ENCODE measurements at regions not wholly inside any gene's neighbourhood (a gene's known extent, or its start where the extent isn't known, plus 50 kb on each side); places are given as distances from the start of the nearest gene placed in this dataset.

- no peaks in the 10 kb centered on the region for H3K9me3 ChIP-seq
- DNase-seq (no peak), ATAC-seq (peak; percentile 56 to 79 (median 72))
- H3K27ac ChIP-seq, result peak overlapping the region; percentile 47
- H3K36me3 ChIP-seq (ENCODE audit: insufficient read depth in 1 of 2, low read depth in 1 of 2), result no peaks in the 10 kb centered on the region
- H3K4me1 ChIP-seq, result peaks cover 18% of the 10 kb centered on the region
- TF ChIP-seq CTCF (IDR thresholded peaks at IDR 0.05), result no peak
- intact Hi-C loops (cut with DNase I), result no loop called here
- H3K27me3 ChIP-seq (ENCODE audit: insufficient read depth in 3 of 3, low read length in 2 of 3), result no peaks in the 10 kb centered on the region
- no peak overlapping the region for H3K4me3 ChIP-seq
Measured at GRCh38 chr21:27571706-27572105, 604.8 kb upstream of the ADAMTS5 start.

DNA sequence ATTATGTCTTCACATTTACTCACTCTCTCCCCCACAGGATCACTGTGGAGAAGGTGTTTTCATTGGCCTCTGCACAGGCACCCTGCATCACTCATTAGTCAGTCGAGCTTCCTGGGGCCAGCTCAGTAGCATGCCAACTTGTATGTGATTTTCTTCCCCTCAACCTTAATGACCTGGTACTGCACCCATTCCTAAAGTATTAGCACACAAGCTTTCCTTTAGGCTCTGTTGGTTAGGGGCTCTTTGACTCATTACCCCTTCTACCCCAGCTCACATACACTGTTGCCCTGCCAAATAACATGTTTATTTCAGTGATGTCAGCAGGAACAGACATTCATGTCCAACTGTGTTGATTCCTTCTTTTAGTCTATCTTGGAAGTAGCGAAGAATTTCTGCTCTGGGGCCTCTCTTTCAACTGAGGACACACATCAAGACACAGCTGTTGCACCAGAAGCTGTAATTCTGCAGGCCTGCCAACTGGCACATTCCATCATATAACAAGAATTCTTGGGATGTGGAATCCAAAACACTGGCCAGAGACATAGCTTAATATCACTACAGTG lies 603.5 kb upstream of the ADAMTS5 start:
- H3K9me3 ChIP-seq, result no peaks in the 10 kb centered on the region
- intact Hi-C loops (cut with DNase I), result no loop called here
- peaks cover 18% of the 10 kb centered on the region for H3K4me1 ChIP-seq
- peak; percentile 69 to 76 for DNase-seq
- no peak overlapping the region for H3K4me3 ChIP-seq
- no peaks in the 10 kb centered on the region for H3K36me3 ChIP-seq (ENCODE audit: insufficient read depth in 1 of 2, low read depth in 1 of 2)
- no peaks in the 10 kb centered on the region for H3K27me3 ChIP-seq (ENCODE audit: insufficient read depth in 3 of 3, low read length in 2 of 3)
- WGBS, 3 donors, result 26 to 44% (median 29%) methylated on average over 2 of the region's 2 CpGs
- H3K27ac ChIP-seq, result peak overlapping the region; percentile 47
- peak; percentile 61 to 82 (median 76) for ATAC-seq
- TF ChIP-seq CTCF (IDR thresholded peaks at IDR 0.05), result no peak

- Histone ChIP-seq H3K36me3 (ENCODE audit: insufficient read depth in 1 of 2, low read depth in 1 of 2) (no peaks in the 10 kb centered on the region), H3K27ac (peak overlapping the region; percentile 30), H3K4me1 (peaks cover 18% of the 10 kb centered on the region), H3K9me3 (no peaks in the 10 kb centered on the region), H3K27me3 (ENCODE audit: insufficient read depth in 3 of 3, low read length in 2 of 3) (no peaks in the 10 kb centered on the region), H3K4me3 (no peak overlapping the region)
- ATAC-seq (peak in 3 of 4 donors; percentile 21 to 42 (median 27)), DNase-seq (no peak)
- 62 to 70% (median 64%) methylated on average over 2 of the region's 2 CpGs for WGBS, 3 donors
- intact Hi-C loops (cut with DNase I), result loop anchor here (10.0 kb wide), 2 partner anchors 605 to 715 kb away; partner anchors contain the start of gene ADAMTS5 (in 1 of the 2)
- no peak for TF ChIP-seq CTCF (IDR thresholded peaks at IDR 0.05)
Measured at GRCh38 chr21:27569831-27570230, 602.9 kb upstream of the ADAMTS5 start.

- Histone ChIP-seq H3K4me1 (peaks cover 18% of the 10 kb centered on the region), H3K27ac (no peak overlapping the region), H3K36me3 (ENCODE audit: insufficient read depth in 1 of 2, low read depth in 1 of 2) (no peaks in the 10 kb centered on the region), H3K27me3 (ENCODE audit: insufficient read depth in 3 of 3, low read length in 2 of 3) (no peaks in the 10 kb centered on the region), H3K4me3 (no peak overlapping the region), H3K9me3 (no peaks in the 10 kb centered on the region)
- DNase-seq (no peak), ATAC-seq (no peak)
- 95 to 98% (median 96%) methylated on average over 2 of the region's 2 CpGs for WGBS, 3 donors
- TF ChIP-seq CTCF (IDR thresholded peaks at IDR 0.05), result no peak
- intact Hi-C loops (cut with DNase I), result loop anchor here (10.0 kb wide), 2 partner anchors 604 to 714 kb away; partner anchors contain the start of gene ADAMTS5 (in 1 of the 2)
Measured at GRCh38 chr21:27569091-27569490, 602.2 kb upstream of the ADAMTS5 start.

GRCh38 chr21:27567381-27567780 lies 600.5 kb upstream of the ADAMTS5 start:
- H3K27me3 ChIP-seq (ENCODE audit: insufficient read depth in 3 of 3, low read length in 2 of 3), result no peaks in the 10 kb centered on the region
- no peaks in the 10 kb centered on the region for H3K9me3 ChIP-seq
- TF ChIP-seq CTCF (IDR thresholded peaks at IDR 0.05), result no peak
- H3K4me3 ChIP-seq, result no peak overlapping the region
- peaks cover 18% of the 10 kb centered on the region for H3K4me1 ChIP-seq
- no peak for ATAC-seq
- no peak for DNase-seq
- 90 to 100% (median 91%) methylated on average over 1 of the region's 1 CpG for WGBS, 3 donors
- no peaks in the 10 kb centered on the region for H3K36me3 ChIP-seq (ENCODE audit: insufficient read depth in 1 of 2, low read depth in 1 of 2)
- intact Hi-C loops (cut with DNase I), result loop anchor here (10.0 kb wide), 2 partner anchors 603 to 713 kb away; partner anchors contain the start of gene ADAMTS5 (in 1 of the 2)
- no peak overlapping the region for H3K27ac ChIP-seq

Measured in psoas muscle (tissue), 7 donors.